GM21367 (cell line): ENCODE measurements at regions not wholly inside any gene's neighbourhood (a gene's known extent, or its start where the extent isn't known, plus 50 kb on each side); places are given as distances from the start of the nearest gene placed in this dataset.
"Not testable (repeated sequence)": the region's sequence is repeated elsewhere in the genome, so short reads cannot be mapped to it uniquely, and the experiment has no call there.

Source experiments
- ATAC-seq: cut with Tn5 transposase; IDR thresholded peaks from one replicate; pipeline ENCODE4 v1.9.1; 2021; ENCODE audit not compliant: unreplicated experiment

- no peak for ATAC-seq
Observed at GRCh38 chrX:39771089-39771488, 326.7 kb downstream of the BCOR start.

GRCh38 chrX:39772057-39772832 lies 325.5 kb downstream of the BCOR start:
- ATAC-seq = no peak

DNA sequence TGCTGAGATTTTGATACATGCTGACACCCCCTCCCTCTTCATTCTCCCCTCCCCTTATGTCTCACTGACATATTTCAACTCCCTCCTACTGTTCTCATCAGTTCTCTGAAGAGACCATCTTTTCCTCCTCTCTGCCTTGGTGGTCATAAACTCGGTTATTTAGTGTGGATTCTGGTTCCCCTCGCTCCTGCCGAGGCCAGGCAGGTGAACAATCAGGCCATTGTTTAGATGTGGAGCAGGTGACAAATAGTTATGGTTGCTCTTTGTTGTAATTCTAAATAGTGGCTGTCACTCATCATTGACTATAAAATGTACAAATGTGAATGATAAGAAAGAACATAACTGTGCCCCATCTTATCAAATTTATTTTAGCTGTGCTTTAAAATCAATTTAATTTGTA lies 324.6 kb downstream of the BCOR start:
- ATAC-seq = no peak

DNA sequence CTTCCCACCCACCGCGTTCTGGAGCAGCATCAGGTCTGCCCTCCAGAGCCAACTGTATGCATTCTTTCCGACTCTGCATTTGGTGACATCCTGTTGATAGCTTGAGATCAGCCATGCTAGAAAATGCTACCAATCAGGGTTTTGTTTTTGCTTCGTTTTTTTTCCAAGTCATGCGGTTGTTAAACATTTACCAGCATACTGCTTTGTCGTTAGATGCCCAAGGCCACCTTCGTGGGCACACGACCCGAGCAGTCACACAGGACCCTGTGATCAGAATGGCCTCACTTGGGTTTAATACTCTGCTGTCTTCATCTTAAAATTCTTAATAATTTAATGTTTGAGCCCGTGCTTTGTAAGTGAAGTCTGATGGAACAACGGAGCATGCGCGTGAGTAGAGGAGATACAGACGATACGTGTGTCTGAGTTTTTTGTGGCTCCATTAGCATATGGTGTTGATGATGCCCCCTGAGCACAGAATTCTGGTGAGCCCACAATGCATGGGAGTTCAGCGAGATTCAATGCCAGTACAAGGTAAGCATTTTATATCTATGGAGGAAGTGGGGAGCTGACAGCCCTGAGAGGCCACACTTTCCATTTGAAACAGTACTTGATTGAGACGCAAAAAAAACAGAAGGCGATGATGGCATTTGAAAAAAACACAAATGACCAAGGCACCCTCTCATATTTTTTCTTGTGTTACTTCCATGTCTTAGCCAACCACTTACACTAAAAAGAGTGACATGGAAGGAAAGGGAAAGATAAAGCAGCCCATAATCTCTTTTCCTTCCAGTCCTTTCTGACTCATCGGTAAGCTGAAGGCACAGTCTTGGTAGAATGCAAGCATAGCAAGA lies 323.6 kb downstream of the BCOR start:
- no peak for ATAC-seq

DNA sequence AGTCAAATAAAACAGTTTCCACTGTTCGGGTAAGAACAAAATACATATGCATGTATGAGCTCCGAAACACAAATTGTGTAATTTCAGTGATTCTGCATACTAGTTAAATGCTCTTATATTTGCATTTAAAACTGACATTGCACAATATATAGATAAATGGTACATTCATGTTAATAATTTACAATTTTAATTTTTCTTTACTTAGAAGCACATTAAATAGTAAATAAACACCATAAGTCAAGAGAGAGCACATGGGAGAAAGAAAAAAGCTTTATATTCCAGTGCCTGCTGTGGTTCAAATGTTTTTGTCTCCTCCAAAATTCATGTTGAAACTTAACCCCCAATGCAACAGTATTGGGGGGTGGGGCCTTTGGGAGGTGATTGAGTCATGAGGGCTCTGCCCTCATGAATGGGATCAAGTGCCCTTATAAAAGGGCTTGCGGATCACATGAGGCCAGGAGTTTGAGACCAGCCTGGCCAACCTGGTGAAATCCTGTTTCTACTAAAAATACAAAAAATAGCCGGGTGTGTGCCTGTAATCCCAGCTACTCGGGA lies 322.9 kb downstream of the BCOR start:
- no peak for ATAC-seq

DNA sequence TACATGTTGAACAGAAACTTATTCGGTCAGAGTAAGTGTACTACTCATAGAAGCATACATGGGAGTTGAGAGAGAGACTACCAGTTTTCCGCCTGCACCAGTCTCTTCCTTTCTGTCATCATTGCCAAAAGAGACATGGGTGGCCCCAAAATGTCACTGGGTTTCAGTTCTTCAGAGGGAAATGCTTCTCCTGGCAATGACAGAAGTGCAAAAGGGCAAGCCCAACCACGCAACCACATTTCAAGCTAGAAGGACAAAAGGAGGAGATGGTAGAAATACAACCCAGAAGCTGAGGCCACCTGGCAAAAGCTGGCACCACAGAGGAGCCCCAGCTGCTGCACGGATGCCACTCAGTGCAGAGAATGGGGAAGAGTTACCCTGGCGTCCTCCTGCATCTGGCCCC lies 320.1 kb downstream of the BCOR start:
- no peak for ATAC-seq

GRCh38 chrX:39779952-39780783 lies 317.6 kb downstream of the BCOR start:
- ATAC-seq = no peak

DNA sequence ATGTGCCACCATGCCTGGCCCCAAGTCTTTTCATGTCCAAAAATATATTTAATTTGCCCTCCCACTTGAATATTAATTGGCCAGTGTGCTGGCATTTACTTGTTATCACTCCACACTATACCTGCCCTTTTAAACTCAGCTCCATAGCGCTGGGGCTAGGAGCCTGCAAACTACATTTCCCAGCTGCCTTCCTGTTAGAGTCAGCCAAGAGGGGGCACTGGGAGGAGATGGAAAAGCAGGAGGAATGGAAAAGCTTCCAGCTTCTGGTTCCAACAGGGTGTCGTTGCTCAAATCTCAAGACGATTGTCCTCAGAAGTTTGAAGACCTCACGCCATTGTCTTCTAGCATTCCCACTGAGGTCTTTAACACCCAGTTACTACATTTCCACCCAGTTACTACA lies 315.5 kb downstream of the BCOR start:
- no peak for ATAC-seq

DNA sequence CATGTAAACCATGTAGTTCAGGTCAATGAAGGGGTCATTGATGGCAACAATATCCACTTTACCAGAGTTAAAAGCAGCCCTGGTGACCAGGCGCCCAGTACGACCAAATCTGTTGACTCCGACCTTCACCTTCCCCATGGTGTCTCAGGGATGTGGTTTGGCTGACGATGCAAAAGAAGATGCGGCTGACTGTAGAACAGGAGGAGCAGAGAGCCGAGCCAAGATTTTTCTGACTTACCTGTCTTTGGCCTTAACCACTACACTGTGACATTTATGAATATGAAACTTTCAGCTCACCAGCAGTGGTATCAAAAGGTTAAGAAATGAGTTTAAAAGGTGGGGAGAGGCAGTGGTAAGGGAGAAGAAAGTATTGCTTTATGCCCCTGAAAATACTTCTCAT lies 309.8 kb downstream of the BCOR start:
- no peak for ATAC-seq

DNA sequence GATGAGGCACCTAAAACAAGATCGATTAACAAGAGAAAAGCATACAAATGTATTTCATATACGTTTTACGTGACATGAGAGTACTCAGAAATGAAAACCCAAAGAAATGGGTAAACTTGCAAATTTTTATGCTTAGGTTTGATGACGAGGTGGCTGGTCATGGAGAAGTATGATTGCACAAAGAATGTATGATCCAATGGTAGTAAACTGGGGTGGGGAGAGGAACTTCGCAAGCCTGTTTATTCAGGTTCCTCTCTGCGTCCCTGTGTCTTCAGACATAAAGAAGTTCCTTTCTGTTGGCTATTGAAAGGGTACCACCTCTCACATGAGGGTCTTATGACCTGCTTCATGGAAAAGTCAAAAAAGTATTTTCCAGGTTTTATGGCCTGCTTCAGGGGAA lies 309.2 kb downstream of the BCOR start:
- ATAC-seq = no peak

DNA sequence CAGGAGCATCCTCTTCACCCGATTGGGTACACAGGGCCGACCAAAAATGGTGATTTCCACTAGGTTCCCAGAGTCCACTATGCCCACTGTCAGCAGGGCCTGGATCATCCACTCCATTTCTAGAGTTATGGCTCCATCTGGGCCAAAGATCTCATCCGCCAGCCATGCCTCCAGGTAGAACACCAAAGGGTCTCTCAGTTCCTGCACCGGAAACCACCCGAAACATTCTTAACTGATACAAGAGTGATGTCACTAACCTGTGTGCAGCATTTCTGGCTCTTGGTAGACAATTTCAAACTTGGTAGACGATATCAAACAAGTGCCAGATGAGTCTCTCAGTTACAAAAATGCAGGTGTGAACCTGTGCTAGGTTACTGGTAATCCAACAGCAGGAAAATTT lies 306.1 kb downstream of the BCOR start:
- ATAC-seq = no peak

GRCh38 chrX:39795605-39796004 lies 302.2 kb downstream of the BCOR start:
- no peak for ATAC-seq

DNA sequence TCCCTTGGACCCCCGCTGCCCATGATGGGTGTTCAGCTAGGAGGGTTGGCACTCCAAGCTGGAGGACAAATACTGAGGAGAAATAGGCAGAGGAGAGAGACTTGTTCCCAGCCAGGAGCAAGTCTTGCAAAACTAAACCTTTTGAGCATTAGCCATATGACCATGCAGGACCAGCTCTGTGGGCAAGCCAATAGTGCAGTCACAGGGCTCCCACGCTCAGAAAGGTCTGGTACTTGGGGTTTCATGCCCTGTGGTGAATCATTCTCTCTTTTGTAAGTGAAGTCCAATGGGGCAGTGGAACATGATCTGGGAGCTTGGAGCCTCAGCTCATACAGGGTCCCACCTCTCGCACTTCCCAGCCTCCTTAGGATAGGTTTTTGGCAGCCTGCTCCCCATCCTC lies 300.9 kb downstream of the BCOR start:
- ATAC-seq = no peak

DNA sequence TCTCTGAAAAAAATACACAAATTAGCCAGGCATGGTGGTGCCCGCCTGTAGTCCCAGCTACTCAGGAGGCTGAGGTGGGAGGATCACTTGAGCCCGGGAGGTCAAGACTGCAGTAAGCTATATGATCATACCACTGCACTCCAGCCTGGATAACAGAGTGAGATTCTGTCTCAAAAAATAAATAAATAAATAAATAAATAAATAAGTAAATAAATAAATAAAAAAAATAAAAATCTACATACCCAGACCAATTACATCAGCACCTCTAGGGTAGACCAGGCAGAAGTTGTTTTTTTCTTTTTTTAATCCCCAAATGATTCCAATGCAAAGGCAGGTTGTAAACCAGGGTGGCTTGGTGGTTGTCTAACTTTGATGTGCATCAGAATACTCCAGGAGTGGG lies 299.3 kb downstream of the BCOR start:
- ATAC-seq = not testable (repeated sequence)

DNA sequence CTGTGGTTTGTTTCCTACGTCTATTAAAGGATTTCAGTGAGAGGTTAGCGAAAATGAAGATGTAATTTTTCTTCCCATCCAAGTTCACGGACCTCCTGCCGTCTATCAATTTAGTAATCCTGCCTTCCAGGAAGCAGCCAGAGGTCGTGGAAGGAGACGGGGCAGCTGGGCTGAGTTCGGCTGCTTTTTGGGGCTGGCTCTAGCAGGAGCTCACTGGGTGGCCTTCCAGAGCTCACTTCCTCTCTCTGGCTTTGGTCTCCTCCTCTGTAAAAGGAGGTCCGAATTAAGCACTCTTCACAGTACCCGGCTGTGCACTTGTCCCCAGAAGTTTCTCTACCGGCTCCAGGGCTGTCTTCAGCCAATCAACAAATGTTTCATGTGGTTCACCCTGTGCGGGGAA lies 295.4 kb downstream of the BCOR start:
- no peak for ATAC-seq

DNA sequence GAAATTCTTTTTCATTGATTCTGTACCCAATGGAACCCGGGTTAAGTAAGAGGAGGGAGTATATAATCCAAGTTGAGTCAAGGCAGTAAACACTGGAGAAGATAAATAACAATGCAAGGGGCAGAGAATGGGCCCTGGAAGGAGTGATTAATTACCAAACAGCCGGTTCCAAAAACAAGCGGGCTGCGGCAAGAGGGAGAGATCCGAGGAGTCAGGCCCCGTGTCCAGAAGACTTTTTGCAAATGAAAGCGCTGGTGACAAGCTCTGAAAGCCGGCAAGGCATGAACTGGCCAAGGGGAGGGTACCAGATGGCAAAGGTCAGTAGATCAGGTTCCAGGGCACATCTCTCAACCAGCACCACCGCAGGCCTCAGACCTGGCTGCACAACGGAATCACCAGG lies 294.9 kb downstream of the BCOR start:
- ATAC-seq = no peak

- no peak for ATAC-seq
Observed at GRCh38 chrX:39805022-39805421, 292.7 kb downstream of the BCOR start.

- ATAC-seq = no peak
Observed at GRCh38 chrX:39805825-39806224, 291.9 kb downstream of the BCOR start.

- ATAC-seq = no peak
Observed at GRCh38 chrX:39808471-39808917, 289.3 kb downstream of the BCOR start.

- ATAC-seq = no peak
Observed at GRCh38 chrX:39809331-39809730, 288.4 kb downstream of the BCOR start.

DNA sequence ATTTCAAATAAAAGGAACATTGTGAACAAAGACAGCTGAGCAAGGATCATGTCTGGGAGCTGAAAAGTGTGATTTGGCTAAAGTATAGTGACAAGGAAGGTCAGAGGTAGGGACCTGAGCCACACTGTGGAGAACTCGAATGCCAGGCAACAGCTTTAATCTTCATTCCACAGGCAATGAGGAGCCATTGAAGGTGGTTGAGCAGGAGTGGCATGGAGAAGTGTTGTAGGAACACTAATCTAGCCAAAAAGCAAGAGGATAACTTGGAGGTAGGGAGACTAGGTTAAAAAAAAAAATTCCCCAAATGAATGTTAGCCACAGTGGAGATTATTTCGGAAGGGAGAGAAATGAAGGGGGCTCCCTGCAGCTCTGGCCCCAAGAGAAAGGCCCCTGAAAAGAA lies 286.9 kb downstream of the BCOR start:
- no peak for ATAC-seq
